Limb (tissue), 2 donors: ENCODE measurements at regions not wholly inside any gene's neighbourhood (a gene's known extent, or its start where the extent isn't known, plus 50 kb on each side); places are given as distances from the start of the nearest gene placed in this dataset.

Source experiments
- DNase-seq, 2 donors: peaks; one replicate each; pipeline ENCODE4 v3.0.0-alpha.2; 2016; ENCODE audit errors: extremely low spot score in 2 of 2

GRCh38 chr13:79736356-79736755, 255.4 kb downstream of the NDFIP2 start:
- no peak for DNase-seq

DNA sequence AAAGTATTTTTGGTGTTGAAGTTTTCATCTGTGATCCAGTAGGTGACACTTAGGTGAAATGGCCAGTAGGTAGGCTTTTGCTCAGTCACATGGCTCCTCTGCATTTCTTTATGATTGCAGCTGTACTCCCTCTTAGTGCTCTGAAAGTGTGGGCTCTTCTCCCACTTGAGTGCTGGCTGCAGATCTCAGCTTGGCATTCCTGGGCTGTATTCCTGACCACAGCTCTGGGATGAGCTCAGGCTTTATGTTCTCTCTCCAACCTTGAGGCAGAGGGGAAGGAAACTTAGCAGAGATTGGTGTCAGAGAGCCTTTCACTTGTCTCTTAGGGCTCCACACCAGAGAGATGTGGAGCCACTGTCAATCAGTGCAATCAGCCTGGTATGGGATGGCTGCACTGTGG, 254.3 kb downstream of the NDFIP2 start:
- DNase-seq, result no peak

DNA sequence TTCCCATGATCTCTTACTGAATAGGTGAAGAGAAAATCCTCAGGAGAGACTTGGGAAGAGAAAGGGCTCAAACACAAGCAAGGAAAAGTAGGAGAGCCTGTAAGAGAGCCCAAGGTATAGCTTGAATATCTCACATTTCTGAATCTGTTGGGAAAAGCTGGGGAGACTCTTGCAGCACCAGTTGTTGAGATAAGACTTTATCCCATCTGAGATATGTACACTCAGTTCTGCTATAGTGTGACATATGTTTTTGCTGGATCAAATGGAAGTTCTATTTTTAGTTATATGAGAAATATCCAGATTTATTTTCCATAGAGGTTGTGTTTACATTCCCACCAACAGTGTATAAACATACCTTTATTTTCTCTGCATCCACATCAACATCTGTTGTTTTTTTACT, 246.1 kb downstream of the NDFIP2 start:
- no peak for DNase-seq

- DNase-seq, result no peak
These were observed 244.9 kb downstream of the NDFIP2 start for GRCh38 chr13:79725841-79726240.

- peak in 1 of 2 donors; percentile 80 for DNase-seq
These were observed 243.6 kb downstream of the NDFIP2 start for GRCh38 chr13:79724348-79725103.

GRCh38 chr13:79723519-79724024, 242.6 kb downstream of the NDFIP2 start:
- DNase-seq, result peak; percentile 38 to 81

DNA sequence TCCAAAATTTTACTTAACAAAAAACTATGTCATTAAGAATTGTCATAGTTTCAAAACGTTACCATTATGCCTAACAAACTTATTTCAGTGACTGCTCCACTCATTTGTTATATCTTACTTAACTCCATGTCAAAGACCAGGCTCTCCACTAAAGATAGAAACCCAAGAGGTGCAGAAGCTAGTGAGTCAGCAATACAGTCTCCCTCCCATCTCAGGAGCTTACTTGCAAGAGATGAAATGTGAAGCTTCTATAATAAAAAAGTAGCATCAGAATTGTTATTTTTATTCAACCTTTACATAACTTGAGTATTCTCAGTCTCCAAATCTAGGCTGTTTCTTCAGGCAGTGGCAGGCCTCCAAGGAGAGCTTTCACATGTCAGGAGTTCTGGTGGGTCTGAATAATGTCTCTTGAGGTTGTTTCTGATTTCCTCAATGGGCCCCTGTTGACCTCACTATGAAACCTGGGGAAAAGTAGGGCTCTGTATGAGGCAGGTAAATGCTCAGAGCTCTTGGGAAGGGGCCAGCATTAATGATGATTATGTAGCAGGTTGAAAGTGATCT, 242.0 kb downstream of the NDFIP2 start:
- peak in 1 of 2 donors; percentile 36 for DNase-seq

- DNase-seq, result no peak
These were observed 235.2 kb downstream of the NDFIP2 start for GRCh38 chr13:79716191-79716590.

DNA sequence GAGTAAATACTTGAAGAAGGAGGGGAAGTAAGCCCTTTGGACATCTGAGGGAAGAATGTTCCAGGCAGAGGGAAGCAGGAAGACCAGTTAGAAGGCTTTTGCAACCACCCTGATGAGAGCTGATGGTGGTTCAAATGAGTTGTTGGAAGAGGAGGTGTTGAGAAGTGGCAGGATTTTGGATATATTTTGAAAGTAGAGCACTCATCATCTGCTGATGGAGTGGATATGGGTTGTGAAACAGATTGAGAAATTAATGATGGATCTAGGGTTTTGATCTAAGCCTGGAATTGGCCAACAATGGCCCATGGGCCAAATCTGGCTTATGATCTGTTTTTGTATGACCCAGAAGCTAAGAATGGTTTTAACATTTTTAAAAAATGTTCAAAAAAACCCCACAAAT, 230.7 kb downstream of the NDFIP2 start:
- no peak for DNase-seq

- DNase-seq, result no peak
These were observed 229.4 kb downstream of the NDFIP2 start for GRCh38 chr13:79710376-79710775.

GRCh38 chr13:79709471-79709870, 228.5 kb downstream of the NDFIP2 start:
- no peak for DNase-seq

GRCh38 chr13:79703772-79704171, 222.8 kb downstream of the NDFIP2 start:
- DNase-seq, result no peak

GRCh38 chr13:79695754-79696153, 214.8 kb downstream of the NDFIP2 start:
- DNase-seq, result no peak

DNA sequence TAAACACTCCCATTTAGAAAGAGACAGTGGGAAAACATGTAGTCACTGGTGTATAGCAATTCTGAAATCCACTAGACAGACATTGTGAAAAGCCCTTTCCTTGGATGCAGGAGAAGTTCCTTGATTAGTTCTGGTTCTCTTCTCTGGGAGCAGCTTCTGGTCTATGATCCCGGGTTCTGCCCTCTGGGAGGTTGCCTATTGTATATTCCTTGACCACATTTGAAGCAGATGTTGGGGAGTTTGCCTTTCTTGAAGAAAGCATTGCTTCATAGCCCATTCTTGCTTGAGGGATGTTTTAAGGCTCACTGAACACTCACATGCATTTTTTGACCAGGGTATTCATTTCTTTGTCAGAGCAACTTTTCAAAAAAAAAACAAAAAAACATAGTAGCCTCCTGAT, 211.9 kb downstream of the NDFIP2 start:
- no peak for DNase-seq

DNA sequence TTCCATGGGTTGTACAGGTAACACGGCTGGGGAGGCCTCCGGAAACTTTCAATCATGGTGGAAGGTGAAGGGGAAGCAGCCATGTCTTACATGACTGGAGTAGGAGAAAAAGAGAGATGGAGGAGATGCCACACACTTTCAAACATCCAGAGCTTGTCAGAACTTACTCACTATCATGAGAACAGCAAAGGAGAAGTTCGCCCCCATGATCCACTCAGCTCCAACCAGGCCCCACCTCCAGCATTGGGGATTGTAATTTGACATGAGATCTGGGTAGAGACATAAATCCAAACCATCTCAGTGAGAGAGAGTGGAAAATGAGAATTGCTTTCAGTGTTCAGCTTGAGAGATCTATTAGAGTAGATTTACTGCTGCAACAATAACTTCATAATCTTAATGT, 210.9 kb downstream of the NDFIP2 start:
- no peak for DNase-seq

GRCh38 chr13:79688741-79689140, 207.8 kb downstream of the NDFIP2 start:
- no peak for DNase-seq

GRCh38 chr13:79686441-79686840, 205.5 kb downstream of the NDFIP2 start:
- no peak for DNase-seq

- no peak for DNase-seq
These were observed 203.4 kb downstream of the NDFIP2 start for GRCh38 chr13:79684371-79684770.

GRCh38 chr13:79682164-79682563, 201.2 kb downstream of the NDFIP2 start:
- DNase-seq, result no peak

- no peak for DNase-seq
These were observed 200.1 kb downstream of the NDFIP2 start for GRCh38 chr13:79681069-79681468.

DNA sequence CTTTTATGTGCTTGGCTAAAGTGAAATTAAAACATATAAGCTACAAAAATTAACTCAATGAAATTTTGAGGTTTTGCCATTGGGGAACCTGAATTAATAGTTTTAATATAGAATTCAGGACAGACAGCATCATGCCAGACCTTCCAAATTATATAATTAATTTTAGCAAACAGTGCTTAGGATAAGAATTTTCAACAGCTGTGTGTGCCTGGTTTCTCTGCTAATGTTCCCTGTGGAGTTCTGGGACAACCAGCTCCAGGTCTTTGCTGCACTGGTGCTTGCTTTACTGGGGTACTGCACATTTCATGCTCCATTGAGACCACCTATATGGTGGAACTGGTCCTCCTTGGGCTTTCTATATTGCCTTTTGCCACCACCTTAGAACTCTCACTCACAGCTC, 199.5 kb downstream of the NDFIP2 start:
- no peak for DNase-seq

- peak; percentile 51 to 61 for DNase-seq
These were observed 198.4 kb downstream of the NDFIP2 start for GRCh38 chr13:79679334-79679733.

- no peak for DNase-seq
These were observed 197.1 kb downstream of the NDFIP2 start for GRCh38 chr13:79678100-79678499.
